IMR-90 (cell line): ENCODE measurements at regions not wholly inside any gene's neighbourhood (a gene's known extent, or its start where the extent isn't known, plus 50 kb on each side); places are given as distances from the start of the nearest gene placed in this dataset.
A peak's percentile ranks its signal among the peaks of the same experiment; 100 is the strongest.

Source experiments
- ATAC-seq: fragments of 200-7000 bp; cut with Tn5 transposase; 2 replicates; pipeline ENCODE4 v1.9.1; 2020; ENCODE audit warnings: low read depth, mild to moderate bottlenecking, moderate library complexity
- BruUV-seq: library from RNA; stranded (reverse); fragments of 400-500 nt; replicated peaks from 2 replicates; lab custom pipeline; 2021; lab: Mats Ljungman, UMichigan
- CTCF ChIA-PET: fragments of 300-600 bp; formaldehyde crosslinking; extraction: SDS; loops from one replicate; lab custom pipeline; 2021; ENCODE audit warnings: antibody characterized with exemption; lab: Yijun Ruan, JAX
- POLR2A ChIA-PET: fragments of 300-600 bp; sonication (Branson Sonifier 250); formaldehyde crosslinking; loops from one replicate; lab custom pipeline; 2022; ENCODE audit warnings: antibody characterized with exemption; ENCODE audit not compliant: unreplicated experiment; lab: Charles Lee
- DNase-seq: peaks from one replicate; pipeline ENCODE4 v3.0.0; 2013
- H2AFZ ChIP-seq: replicated peaks from 2 replicates; pipeline ENCODE3; 2013; ENCODE audit warnings: low read length, mild to moderate bottlenecking; ENCODE audit not compliant: poor library complexity
- H2AK5ac ChIP-seq: 2 replicates; pipeline ENCODE4 v1.6.1; 2013; ENCODE audit warnings: low read depth, low read length, inconsistent platforms
- H2AK9ac ChIP-seq: replicated peaks from 2 replicates; pipeline ENCODE3; 2013; ENCODE audit warnings: mild to moderate bottlenecking, low read depth, low read length, moderate library complexity; ENCODE audit not compliant: poor library complexity
- H2BK120ac ChIP-seq: 2 replicates; pipeline ENCODE4 v1.6.1; 2013; ENCODE audit warnings: low read depth, low read length, inconsistent platforms
- H2BK15ac ChIP-seq: 3 replicates; pipeline ENCODE4 v1.6.1; 2013; ENCODE audit warnings: low read depth, low read length, inconsistent platforms
- H2BK20ac ChIP-seq: 2 replicates; pipeline ENCODE4 v1.6.1; 2013; ENCODE audit warnings: low read depth, mild to moderate bottlenecking, inconsistent platforms, low read length, moderate library complexity
- H2BK5ac ChIP-seq: 2 replicates; pipeline ENCODE4 v1.6.1; 2013; ENCODE audit warnings: mild to moderate bottlenecking, low read depth, low read length, inconsistent platforms; ENCODE audit not compliant: poor library complexity, severe bottlenecking
- H3K14ac ChIP-seq: replicated peaks from 2 replicates; pipeline ENCODE4 v1.6.1; 2013; ENCODE audit warnings: low read depth, low read length, inconsistent platforms
- H3K18ac ChIP-seq: 2 replicates; pipeline ENCODE4 v1.6.1; 2013; ENCODE audit warnings: low read depth, low read length, control low read depth
- H3K23ac ChIP-seq: 2 replicates; pipeline ENCODE4 v1.6.1; 2013; ENCODE audit warnings: low read depth, low read length, inconsistent platforms
- H3K27ac ChIP-seq: 2 replicates; pipeline ENCODE4 v1.5.1; 2013; ENCODE audit warnings: mild to moderate bottlenecking, control low read depth, low read length; ENCODE audit not compliant: insufficient read depth
- H3K27me3 ChIP-seq: 2 replicates; pipeline ENCODE4 v1.6.1; 2013; ENCODE audit warnings: low read length; ENCODE audit not compliant: control insufficient read depth, insufficient read depth
- H3K36me3 ChIP-seq: 2 replicates; pipeline ENCODE4 v1.6.1; 2013; ENCODE audit warnings: low read length, mixed read lengths; ENCODE audit not compliant: control insufficient read depth, insufficient read depth
- H3K4ac ChIP-seq: 2 replicates; pipeline ENCODE4 v1.6.1; 2013; ENCODE audit warnings: low read depth, low read length, inconsistent platforms
- H3K4me1 ChIP-seq: 2 replicates; pipeline ENCODE4 v1.6.1; 2013; ENCODE audit warnings: low read length, mixed read lengths; ENCODE audit not compliant: control insufficient read depth, insufficient read depth
- H3K4me2 ChIP-seq: 2 replicates; pipeline ENCODE4 v1.6.1; 2013; ENCODE audit warnings: low read depth, mild to moderate bottlenecking, control low read depth, low read length, moderate library complexity
- H3K4me3 ChIP-seq: 2 replicates; pipeline ENCODE4 v1.5.1; 2013; ENCODE audit warnings: low read depth, mild to moderate bottlenecking, control low read depth, low read length, moderate library complexity; ENCODE audit not compliant: insufficient read depth
- H3K56ac ChIP-seq: 2 replicates; pipeline ENCODE4 v1.6.1; 2013; ENCODE audit warnings: low read length, inconsistent platforms; ENCODE audit not compliant: insufficient read depth; ENCODE audit errors: extremely low read depth
- H3K79me1 ChIP-seq, 2 experiments: 2 replicates each; pipeline ENCODE4 v1.6.1; 2013; ENCODE audit warnings: low read length in 2 of 2, inconsistent platforms in 1 of 2, low read depth in 1 of 2
- H3K9ac ChIP-seq: 2 replicates; pipeline ENCODE4 v1.6.1; 2013; ENCODE audit warnings: low read depth, low read length, control low read depth
- H3K9me1 ChIP-seq: 2 replicates; pipeline ENCODE4 v1.6.1; 2013; ENCODE audit warnings: low read length, inconsistent platforms; ENCODE audit not compliant: insufficient read depth
- H3K9me3 ChIP-seq: 2 replicates; pipeline ENCODE4 v1.6.1; 2013; ENCODE audit warnings: low read length; ENCODE audit not compliant: control insufficient read depth, insufficient read depth
- H4K20me1 ChIP-seq: 2 replicates; pipeline ENCODE4 v1.6.1; 2013; ENCODE audit warnings: low read length, inconsistent platforms; ENCODE audit not compliant: insufficient read depth
- H4K5ac ChIP-seq: 2 replicates; pipeline ENCODE4 v1.6.1; 2013; ENCODE audit warnings: mild to moderate bottlenecking, low read depth, low read length, control low read depth
- H4K8ac ChIP-seq, 2 experiments: 2 replicates each; pipeline ENCODE4 v1.6.1; 2013; ENCODE audit warnings: low read depth in 2 of 2, low read length in 2 of 2, control low read depth in 1 of 2, inconsistent platforms in 1 of 2
- H4K91ac ChIP-seq: 2 replicates; pipeline ENCODE4 v1.6.1; 2013; ENCODE audit warnings: low read depth, low read length, inconsistent platforms; ENCODE audit not compliant: insufficient read depth
- BHLHE40 ChIP-seq: fragments of 150-350 bp; IDR thresholded peaks from 2 replicates; pipeline ENCODE4 v1.6.1; 2016; ENCODE audit warnings: mild to moderate bottlenecking, low read depth, low read length
- CEBPB ChIP-seq: IDR thresholded peaks from 2 replicates; pipeline ENCODE4 v1.6.1; 2012; ENCODE audit warnings: low read depth, low read length, improper control_type of control experiment
- CHD1 ChIP-seq: IDR thresholded peaks from 2 replicates; pipeline ENCODE4 v1.6.1; 2012; ENCODE audit warnings: low read depth, low read length, improper control_type of control experiment
- FOS ChIP-seq: fragments of 150-350 bp; IDR thresholded peaks from 2 replicates; pipeline ENCODE4 v1.6.1; 2016; ENCODE audit warnings: low read depth, low read length
- MXI1 ChIP-seq: IDR thresholded peaks from 2 replicates; pipeline ENCODE4 v1.6.1; 2012; ENCODE audit warnings: low read depth, mild to moderate bottlenecking, low read length, moderate library complexity, borderline replicate concordance
- NFE2L2 ChIP-seq: fragments of 150-350 bp; IDR thresholded peaks from 2 replicates; pipeline ENCODE4 v1.6.1; 2016; ENCODE audit warnings: low read depth, mild to moderate bottlenecking, low read length
- POLR2A ChIP-seq: IDR thresholded peaks from 2 replicates; pipeline ENCODE4 v1.6.1; 2012; ENCODE audit warnings: mild to moderate bottlenecking, low read depth, low read length
- RAD21 ChIP-seq: IDR thresholded peaks from 2 replicates; pipeline ENCODE4 v1.6.1; 2012; ENCODE audit warnings: low read length, improper control_type of control experiment
- RCOR1 ChIP-seq: IDR thresholded peaks from 2 replicates; pipeline ENCODE4 v1.6.1; 2012; ENCODE audit warnings: mild to moderate bottlenecking, low read length, improper control_type of control experiment; ENCODE audit not compliant: insufficient replicate concordance
- SMC3 ChIP-seq: fragments of 150-350 bp; IDR thresholded peaks from 2 replicates; pipeline ENCODE4 v1.6.1; 2016; ENCODE audit warnings: low read depth, mild to moderate bottlenecking, antibody characterized with exemption, low read length, moderate library complexity
- USF2 ChIP-seq: fragments of 150-350 bp; IDR thresholded peaks from 2 replicates; pipeline ENCODE4 v1.6.1; 2017; ENCODE audit warnings: mild to moderate bottlenecking, antibody characterized with exemption, low read length, low read depth
- WGBS, 2 experiments: methylation state at CpG; one replicate each; pipeline versions ENCODE4 v1.1.5 to v1.1.7; 2013; ENCODE audit warnings: missing lambda C conversion rate in 2 of 2; ENCODE audit not compliant: insufficient read length in 1 of 2; ENCODE audit errors: extremely low coverage in 2 of 2; 5-methylcytosine and 5-hydroxymethylcytosine counted together
- dilution Hi-C: fragments of 300-500 bp; cut with HindIII; formaldehyde crosslinking; loops from one replicate; pipeline ENCODE4 v1.14.3; 2018; ENCODE audit warnings: low sequenced_read_pairs; ENCODE audit not compliant: unreplicated experiment
- in situ Hi-C: fragments of 300-500 bp; cut with MboI; formaldehyde crosslinking; loops from 3 replicates; pipeline ENCODE4 v1.14.3; 2019; ENCODE audit warnings: low sequenced_read_pairs, inconsistent platforms, mixed read lengths
- intact Hi-C: fragments of 100-400 bp; cut with micrococcal nuclease; formaldehyde crosslinking; loops from 2 replicates; pipeline ENCODE4 v1.10.0; 2022
- TF ChIP-seq, protein P1 (sequence below): fragments of 150-350 bp; IDR thresholded peaks from 2 replicates; pipeline ENCODE4 v1.6.1; 2016; ENCODE audit warnings: low read depth, mild to moderate bottlenecking, low read length, moderate library complexity, borderline replicate concordance
- TF ChIP-seq, protein P2 (sequence below): conservative IDR thresholded peaks from 2 replicates; pipeline ENCODE4 v1.5.1; 2012; ENCODE audit warnings: mild to moderate bottlenecking, low read depth, low read length, improper control_type of control experiment

DNA sequence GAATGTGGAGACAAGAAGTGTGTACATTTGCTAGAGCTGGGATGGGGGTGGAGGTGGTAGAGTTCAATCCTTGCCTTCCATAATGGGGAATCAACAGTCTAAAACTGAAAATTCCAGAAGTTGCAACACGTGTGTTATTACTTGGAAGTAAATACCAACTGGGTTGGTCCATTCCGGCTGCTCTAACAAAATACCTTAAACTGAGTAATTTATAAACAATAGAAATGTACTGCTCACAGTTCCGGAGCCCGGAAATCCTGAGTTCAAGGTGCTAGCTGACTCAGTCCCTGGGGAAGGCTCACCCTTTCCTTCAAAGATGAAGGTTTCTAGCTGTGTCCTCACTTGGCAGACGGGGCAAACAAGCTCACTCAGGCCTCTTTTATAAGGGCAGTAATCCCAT is 59.0 kb downstream of the RIN2 start (continued):
- TF ChIP-seq, protein P1, sequence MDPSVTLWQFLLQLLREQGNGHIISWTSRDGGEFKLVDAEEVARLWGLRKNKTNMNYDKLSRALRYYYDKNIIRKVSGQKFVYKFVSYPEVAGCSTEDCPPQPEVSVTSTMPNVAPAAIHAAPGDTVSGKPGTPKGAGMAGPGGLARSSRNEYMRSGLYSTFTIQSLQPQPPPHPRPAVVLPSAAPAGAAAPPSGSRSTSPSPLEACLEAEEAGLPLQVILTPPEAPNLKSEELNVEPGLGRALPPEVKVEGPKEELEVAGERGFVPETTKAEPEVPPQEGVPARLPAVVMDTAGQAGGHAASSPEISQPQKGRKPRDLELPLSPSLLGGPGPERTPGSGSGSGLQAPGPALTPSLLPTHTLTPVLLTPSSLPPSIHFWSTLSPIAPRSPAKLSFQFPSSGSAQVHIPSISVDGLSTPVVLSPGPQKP = no peak

GRCh38 chr20:19819149-19819548 is 61.1 kb downstream of the RIN2 start:
- Histone ChIP-seq H2AK5ac (peak overlapping the region; percentile 91), H2AFZ (no peak overlapping the region), H3K4me3 (no peak overlapping the region), H3K9ac (no peak overlapping the region), H3K79me1 (peaks cover 11 to 51% of the 10 kb centered on the region in 2 experiments), H2BK5ac (peak overlapping the region; percentile 76), H3K18ac (peak overlapping the region; percentile 40; the same call in 1 of the 2 replicates), H3K36me3 (peaks cover 3% of the 10 kb centered on the region; the same call in 1 of the 2 replicates), H2AK9ac (no peak overlapping the region), H2BK120ac (peak overlapping the region; percentile 85), H3K23ac (peak overlapping the region; percentile 59; the same call in 1 of the 2 replicates), H3K4ac (peak overlapping the region; percentile 83), H3K9me1 (peaks cover 20% of the 10 kb centered on the region), H2BK15ac (peak overlapping the region; percentile 86; the same call in 2 of the 3 replicates), H3K27me3 (no peaks in the 10 kb centered on the region), H4K20me1 (no peaks in the 10 kb centered on the region), H3K4me1 (peaks cover 13% of the 10 kb centered on the region), H3K56ac (no peak overlapping the region), H4K8ac (peak overlapping the region in 1 of 2 experiments; percentile 80; a peak in 2 of 4 replicates), H3K27ac (no peak overlapping the region; the same call in 1 of the 2 replicates), H2BK20ac (peak overlapping the region; percentile 83), H4K5ac (peak overlapping the region; percentile 47; the same call in 1 of the 2 replicates), H3K9me3 (peaks cover 3% of the 10 kb centered on the region; the same call in 1 of the 2 replicates), H3K14ac (peak overlapping the region; percentile 71), H3K4me2 (no peak overlapping the region), H4K91ac (peak overlapping the region; percentile 76)
- in situ Hi-C loops = loop anchor here (5.0 kb wide), 1 partner anchor 63 kb away; no protein-coding TSS in a partner anchor
- intact Hi-C loops = loop anchor here (10.0 kb wide), 1 partner anchor 156 kb away; no protein-coding TSS in a partner anchor
- BruUV-seq = no TSS peak
- TF ChIP-seq CHD1 (no peak), FOS (no peak), SMC3 (no peak), BHLHE40 (no peak), RCOR1 (no peak), USF2 (no peak), MXI1 (no peak), NFE2L2 (no peak), CEBPB (no peak), POLR2A (no peak), RAD21 (no peak)
- TF ChIP-seq, protein P2, sequence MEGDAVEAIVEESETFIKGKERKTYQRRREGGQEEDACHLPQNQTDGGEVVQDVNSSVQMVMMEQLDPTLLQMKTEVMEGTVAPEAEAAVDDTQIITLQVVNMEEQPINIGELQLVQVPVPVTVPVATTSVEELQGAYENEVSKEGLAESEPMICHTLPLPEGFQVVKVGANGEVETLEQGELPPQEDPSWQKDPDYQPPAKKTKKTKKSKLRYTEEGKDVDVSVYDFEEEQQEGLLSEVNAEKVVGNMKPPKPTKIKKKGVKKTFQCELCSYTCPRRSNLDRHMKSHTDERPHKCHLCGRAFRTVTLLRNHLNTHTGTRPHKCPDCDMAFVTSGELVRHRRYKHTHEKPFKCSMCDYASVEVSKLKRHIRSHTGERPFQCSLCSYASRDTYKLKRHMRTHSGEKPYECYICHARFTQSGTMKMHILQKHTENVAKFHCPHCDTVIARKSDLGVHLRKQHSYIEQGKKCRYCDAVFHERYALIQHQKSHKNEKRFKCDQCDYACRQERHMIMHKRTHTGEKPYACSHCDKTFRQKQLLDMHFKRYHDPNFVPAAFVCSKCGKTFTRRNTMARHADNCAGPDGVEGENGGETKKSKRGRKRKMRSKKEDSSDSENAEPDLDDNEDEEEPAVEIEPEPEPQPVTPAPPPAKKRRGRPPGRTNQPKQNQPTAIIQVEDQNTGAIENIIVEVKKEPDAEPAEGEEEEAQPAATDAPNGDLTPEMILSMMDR = no peak
- CTCF ChIA-PET = no interaction called here
- no peak for ATAC-seq
- dilution Hi-C loops = no loop called here
- POLR2A ChIA-PET = no interaction called here
- no CpG with 5 or more reads among the region's 1 CpG for WGBS, 2 experiments
- no peak for DNase-seq
